CD4-positive, alpha-beta T cell treated with Interleukin-6 for 4 hours (primary cell): ENCODE measurements at regions not wholly inside any gene's neighbourhood (a gene's known extent, or its start where the extent isn't known, plus 50 kb on each side); places are given as distances from the start of the nearest gene placed in this dataset.
"Not testable (repeated sequence)": the region's sequence is repeated elsewhere in the genome, so short reads cannot be mapped to it uniquely, and the experiment has no call there.

ENCODE experiments used
- DNase-seq: peaks from one replicate; pipeline ENCODE4 v3.0.0-alpha.2; 2020; ENCODE audit warnings: mixed read lengths

- DNase-seq: no peak
Observed at GRCh38 chr1:87398641-87399040, 70.0 kb downstream of the LMO4 start.

- DNase-seq: no peak
Observed at GRCh38 chr1:87399264-87399663, 70.6 kb downstream of the LMO4 start.

DNA sequence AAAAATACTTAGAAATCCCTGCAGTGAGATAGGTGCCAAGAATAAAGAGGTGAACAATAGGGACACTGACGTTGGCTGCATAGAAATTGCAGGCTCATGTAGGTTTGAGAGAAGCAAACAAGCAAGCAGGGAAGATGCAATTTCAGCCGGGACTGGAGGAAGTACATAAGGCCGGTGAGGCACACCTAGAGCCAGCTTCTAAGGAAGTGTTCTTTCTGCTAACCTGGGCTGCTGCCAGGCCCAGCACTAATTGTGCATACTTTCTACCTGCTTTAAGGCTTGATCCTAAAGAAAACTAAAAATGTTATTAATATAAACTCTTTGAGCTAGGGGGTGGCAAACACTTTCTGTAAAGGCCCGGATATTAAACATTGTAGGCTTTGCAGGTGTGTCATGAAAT, 71.0 kb downstream of the LMO4 start:
- no peak for DNase-seq

DNA sequence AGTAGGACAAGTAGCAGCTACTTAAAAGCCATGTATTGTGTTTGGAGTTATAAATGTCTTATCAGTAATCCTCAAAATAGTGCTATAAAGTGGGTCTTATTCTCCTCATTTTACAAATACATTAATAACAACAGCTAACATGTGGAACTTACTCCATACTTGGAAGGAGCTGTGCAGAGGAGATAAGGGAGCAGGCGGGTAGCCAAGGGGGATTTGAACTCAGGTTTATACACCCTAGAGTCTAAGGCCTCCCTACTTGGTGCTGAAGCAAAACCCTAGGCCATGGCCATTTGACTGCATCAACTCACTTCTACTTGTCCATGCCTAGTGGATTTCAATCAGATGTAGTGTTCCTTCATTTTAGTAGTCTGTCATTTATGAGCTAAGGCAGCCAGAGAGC, 72.1 kb downstream of the LMO4 start:
- DNase-seq: no peak

GRCh38 chr1:87402241-87403002, 73.7 kb downstream of the LMO4 start:
- DNase-seq: no peak

- no peak for DNase-seq
Observed at GRCh38 chr1:87403061-87403820, 74.6 kb downstream of the LMO4 start.

GRCh38 chr1:87404296-87404695, 75.6 kb downstream of the LMO4 start:
- DNase-seq: peak; percentile 46

GRCh38 chr1:87408665-87409248, 80.1 kb downstream of the LMO4 start:
- DNase-seq: no peak

GRCh38 chr1:87410776-87411480, 82.2 kb downstream of the LMO4 start:
- no peak for DNase-seq

GRCh38 chr1:87413846-87414245, 85.2 kb downstream of the LMO4 start:
- not testable (repeated sequence) for DNase-seq

DNA sequence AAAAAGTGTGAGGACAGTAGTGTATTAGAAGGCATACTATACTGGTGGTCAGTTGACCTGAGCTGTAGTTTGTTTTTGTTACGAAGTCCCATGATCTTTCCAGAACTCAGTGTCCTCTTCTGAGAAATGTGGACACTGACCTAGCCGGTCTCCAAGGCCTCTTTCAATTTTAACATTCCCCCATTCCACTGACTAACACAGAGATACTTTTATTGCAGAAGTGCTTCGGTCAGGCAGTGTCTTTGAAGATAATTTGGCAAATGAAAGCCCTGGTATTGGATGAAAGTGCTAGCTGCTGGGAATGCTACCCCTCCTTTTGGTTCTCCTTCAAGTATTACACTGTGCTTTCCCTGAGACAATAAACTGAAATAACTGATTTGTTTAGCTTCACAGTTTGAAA, 89.4 kb downstream of the LMO4 start:
- no peak for DNase-seq

- DNase-seq: no peak
Observed at GRCh38 chr1:87421809-87422208, 93.1 kb downstream of the LMO4 start.

GRCh38 chr1:87424541-87424940, 95.9 kb downstream of the LMO4 start:
- DNase-seq: no peak

DNA sequence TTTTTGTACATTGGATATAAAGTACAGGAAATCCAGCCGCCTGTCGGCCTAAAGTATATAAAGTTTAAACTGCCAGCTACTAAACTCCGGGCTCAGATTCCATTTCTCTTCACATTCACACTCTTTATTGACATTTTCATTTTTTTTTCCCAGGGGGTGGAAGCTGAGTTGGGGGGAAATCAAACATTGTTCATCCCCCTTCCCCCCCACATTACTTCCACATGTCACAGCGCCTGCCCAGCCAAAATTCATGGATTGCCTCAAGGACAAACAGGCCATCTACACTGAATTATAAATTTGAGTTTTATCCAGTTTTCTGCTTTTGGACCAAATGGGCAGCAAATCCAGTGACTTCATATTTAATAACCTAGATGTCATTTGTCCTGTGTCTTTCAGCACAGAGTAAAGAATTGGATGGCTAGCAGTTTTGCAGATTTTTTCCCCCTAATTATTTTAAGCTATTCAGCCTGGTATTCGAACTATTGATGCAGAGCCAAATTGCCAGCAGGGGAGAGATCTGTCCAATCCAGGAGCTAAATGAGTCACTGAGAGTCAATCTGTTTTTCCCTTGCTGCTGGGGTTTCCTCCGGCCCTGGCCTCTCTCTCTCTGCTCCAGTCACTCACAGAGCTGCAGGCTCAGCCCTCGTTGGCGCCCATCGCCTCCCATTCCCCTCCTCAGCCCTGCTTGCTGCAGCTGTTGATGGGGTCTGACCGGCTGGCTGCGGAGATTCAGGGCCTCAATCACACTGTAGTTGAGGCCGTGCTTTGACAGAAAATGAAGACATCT, 98.0 kb downstream of the LMO4 start:
- no peak for DNase-seq

DNA sequence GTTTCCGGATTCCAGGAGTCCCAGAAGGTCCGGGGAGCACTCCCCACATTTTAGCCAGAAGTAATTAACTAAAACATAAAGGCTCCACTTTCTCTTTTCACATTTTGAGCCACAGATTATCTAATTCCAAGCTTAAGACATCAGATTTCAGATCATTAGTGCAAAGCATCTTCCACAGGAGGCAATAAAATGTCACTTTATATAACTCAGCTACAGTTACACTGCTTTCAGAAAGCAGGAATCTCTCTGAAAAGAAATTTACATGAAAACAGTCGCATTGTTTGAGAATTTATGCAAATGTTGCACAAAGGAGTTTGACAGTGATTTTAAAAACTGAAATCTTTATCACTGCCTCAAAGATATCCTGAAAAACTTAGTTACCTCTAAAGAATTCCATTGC, 99.7 kb downstream of the LMO4 start:
- DNase-seq: no peak

DNA sequence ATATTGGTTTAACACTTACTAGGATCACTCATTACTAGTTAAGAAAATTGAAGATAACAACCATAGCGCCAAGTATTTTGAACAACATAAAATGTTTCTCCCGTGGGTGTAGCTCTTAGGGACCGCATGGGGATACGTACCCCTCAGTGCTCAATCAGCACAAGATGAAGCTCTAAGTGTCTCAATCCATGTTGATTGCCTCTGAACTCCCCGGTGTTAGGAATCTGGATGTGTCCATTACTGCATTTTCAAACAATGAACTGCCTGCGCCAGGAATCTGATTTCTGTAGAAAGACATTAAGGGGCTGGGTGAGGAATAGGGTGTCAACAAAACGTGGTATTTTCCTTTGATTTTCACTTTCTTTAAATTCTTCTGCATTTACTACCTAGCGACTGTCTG, 100.2 kb downstream of the LMO4 start:
- no peak for DNase-seq

DNA sequence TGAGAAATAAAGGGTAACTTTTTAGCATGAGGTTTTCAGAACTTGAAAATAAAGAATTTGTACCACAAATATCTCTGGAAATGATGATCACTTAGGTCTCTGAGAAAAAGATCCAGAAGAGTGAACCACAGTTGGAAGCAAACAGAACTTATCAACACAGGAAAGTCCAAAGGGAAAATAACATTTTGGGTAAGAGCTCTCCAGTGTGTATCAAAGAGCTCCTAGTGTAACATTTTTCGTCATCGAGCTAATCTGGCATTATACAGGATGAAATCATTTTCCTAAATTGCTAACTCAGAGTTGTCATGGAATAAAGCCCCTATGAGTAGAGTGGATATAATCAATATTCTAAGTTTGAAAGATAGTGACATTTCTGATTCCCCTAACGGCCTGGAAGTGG, 104.0 kb downstream of the LMO4 start:
- DNase-seq: no peak

- DNase-seq: not testable (repeated sequence)
Observed at GRCh38 chr1:87433101-87433500, 104.4 kb downstream of the LMO4 start.

DNA sequence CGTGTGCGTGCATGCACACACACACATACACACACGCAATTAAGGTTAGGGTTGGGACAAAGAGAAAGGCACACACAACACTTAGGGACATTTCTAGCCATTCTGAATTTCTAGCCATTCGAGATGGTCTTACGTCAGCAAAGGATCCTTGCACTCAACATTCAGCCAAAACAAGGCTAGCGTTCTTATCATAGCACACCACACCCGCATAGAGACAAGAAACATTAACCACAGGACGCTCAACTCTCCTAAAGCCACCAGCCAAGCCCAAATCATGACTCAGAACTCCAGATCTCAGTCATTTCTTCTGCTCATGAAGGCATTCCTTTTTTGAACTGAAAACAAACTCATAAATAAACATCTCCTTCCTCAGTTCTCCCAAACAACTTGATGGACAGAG, 106.8 kb downstream of the LMO4 start:
- DNase-seq: no peak

DNA sequence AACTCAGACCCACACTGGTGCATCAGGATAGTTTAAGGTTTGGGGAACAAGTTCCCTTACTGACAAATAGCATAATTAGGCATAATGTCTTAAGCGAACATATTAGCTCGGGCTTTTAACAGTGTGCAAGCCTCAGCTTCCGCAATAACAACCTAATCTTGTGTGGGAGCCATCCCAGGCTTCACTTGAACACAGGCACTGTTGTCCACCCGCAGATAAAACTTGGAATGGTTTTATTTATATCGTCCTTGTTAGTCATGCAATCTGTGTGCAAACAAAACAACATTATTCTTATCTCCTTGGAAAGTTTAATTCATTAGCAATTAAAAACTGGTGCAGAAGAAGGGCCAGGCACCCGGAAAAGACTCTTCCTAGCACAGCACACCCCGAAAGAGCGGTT, 107.4 kb downstream of the LMO4 start:
- DNase-seq: not testable (repeated sequence)

- no peak for DNase-seq
Observed at GRCh38 chr1:87436534-87436933, 107.9 kb downstream of the LMO4 start.

- DNase-seq: no peak
Observed at GRCh38 chr1:87437663-87438295, 109.1 kb downstream of the LMO4 start.
